ENCODE measurements at regions not wholly inside any gene's neighbourhood (a gene's known extent, or its start where the extent isn't known, plus 50 kb on each side); places are given as distances from the start of the nearest gene placed in this dataset.

GRCh38 chr2:120932881-120933280 lies 197.2 kb downstream of the GLI2 start:
- TF ChIP-seq, protein P1, sequence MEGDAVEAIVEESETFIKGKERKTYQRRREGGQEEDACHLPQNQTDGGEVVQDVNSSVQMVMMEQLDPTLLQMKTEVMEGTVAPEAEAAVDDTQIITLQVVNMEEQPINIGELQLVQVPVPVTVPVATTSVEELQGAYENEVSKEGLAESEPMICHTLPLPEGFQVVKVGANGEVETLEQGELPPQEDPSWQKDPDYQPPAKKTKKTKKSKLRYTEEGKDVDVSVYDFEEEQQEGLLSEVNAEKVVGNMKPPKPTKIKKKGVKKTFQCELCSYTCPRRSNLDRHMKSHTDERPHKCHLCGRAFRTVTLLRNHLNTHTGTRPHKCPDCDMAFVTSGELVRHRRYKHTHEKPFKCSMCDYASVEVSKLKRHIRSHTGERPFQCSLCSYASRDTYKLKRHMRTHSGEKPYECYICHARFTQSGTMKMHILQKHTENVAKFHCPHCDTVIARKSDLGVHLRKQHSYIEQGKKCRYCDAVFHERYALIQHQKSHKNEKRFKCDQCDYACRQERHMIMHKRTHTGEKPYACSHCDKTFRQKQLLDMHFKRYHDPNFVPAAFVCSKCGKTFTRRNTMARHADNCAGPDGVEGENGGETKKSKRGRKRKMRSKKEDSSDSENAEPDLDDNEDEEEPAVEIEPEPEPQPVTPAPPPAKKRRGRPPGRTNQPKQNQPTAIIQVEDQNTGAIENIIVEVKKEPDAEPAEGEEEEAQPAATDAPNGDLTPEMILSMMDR (IDR thresholded peaks at IDR 0.05; ENCODE audit: extremely low read depth, low read depth, low read length), result no peak
- Histone ChIP-seq H3K9me3 (ENCODE audit: low read depth, low read length) (no peaks in the 10 kb centered on the region), H4K20me1 (ENCODE audit: insufficient read depth, low read length) (peaks cover 5% of the 10 kb centered on the region), H3K4me2 (ENCODE audit: insufficient read depth, low read length) (no peak overlapping the region), H3K27ac (ENCODE audit: low read depth, low read length) (peak overlapping the region; percentile 77), H3K36me3 (ENCODE audit: insufficient read depth, low read length) (peaks cover 11% of the 10 kb centered on the region), H3K4me1 (ENCODE audit: insufficient read depth, low read length) (peaks cover 81% of the 10 kb centered on the region), H2AFZ (ENCODE audit: low read length) (no peak overlapping the region), H3K4me3 (ENCODE audit: insufficient read depth, low read length) (no peak overlapping the region), H3K27me3 (ENCODE audit: insufficient read depth, low read length) (no peaks in the 10 kb centered on the region), H3K79me2 (ENCODE audit: insufficient read depth, low read length) (peaks cover 39% of the 10 kb centered on the region)
- DNase-seq (ENCODE audit: insufficient read length, low spot score, missing footprints), result peak; percentile 43

DNA sequence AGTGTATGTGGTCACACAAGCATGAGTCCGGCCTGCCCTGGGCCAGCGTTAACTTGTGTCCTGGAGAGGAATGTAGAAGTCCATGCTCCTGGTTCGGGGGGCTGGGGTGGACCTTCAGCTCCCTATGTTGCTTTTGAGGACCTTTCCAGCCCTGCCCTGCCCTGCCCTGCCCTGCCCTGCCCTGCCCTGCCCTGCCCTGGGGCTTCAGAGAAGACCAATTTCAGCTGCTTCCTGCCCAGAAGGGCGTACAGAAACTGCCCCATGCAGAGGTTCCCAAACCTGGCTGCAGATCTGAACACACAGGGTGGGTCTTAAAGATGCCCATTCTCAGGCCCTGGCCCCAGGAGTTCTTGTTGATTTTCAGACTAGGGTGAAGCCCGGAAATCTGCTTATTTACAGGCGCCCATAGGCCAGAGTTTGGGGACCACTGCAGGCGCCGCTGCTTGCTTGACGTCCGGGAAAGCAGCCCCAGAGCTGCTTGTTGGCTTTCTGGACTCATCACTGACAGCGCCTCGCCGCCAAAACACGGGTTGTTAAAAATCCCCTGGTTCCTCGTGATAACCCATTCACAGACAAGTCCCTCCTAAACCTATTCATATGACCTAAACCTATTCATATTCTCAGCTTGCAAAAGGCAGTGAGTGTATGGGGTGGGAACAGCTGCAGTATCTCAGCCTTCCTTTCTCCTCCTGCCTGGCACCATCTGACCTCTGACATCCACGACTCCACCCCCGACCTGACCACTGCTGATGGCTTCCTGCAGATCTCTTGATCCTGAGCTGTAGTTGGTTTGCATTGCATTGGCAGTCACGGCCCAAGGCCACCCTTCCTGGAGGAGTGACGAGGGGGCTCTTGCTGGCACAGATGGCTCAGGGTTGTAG lies 198.3 kb downstream of the GLI2 start:
- no peak overlapping the region for H2AFZ ChIP-seq (ENCODE audit: low read length)
- H3K79me2 ChIP-seq (ENCODE audit: insufficient read depth, low read length), result peaks cover 39% of the 10 kb centered on the region
- peaks cover 92% of the 10 kb centered on the region for H3K4me1 ChIP-seq (ENCODE audit: insufficient read depth, low read length)
- H3K27ac ChIP-seq (ENCODE audit: low read depth, low read length), result peak overlapping the region; percentile 99
- H4K20me1 ChIP-seq (ENCODE audit: insufficient read depth, low read length), result peaks cover 5% of the 10 kb centered on the region
- peak overlapping the region; percentile 80 for H3K4me2 ChIP-seq (ENCODE audit: insufficient read depth, low read length)
- H3K9me3 ChIP-seq (ENCODE audit: low read depth, low read length), result no peaks in the 10 kb centered on the region
- peak; percentile 81 for DNase-seq (ENCODE audit: insufficient read length, low spot score, missing footprints)
- H3K36me3 ChIP-seq (ENCODE audit: insufficient read depth, low read length), result peaks cover 7% of the 10 kb centered on the region
- TF ChIP-seq, protein P1 (IDR thresholded peaks at IDR 0.05; ENCODE audit: extremely low read depth, low read depth, low read length), result no peak
- H3K4me3 ChIP-seq (ENCODE audit: insufficient read depth, low read length), result peak overlapping the region; percentile 15
- H3K27me3 ChIP-seq (ENCODE audit: insufficient read depth, low read length), result no peaks in the 10 kb centered on the region

DNA sequence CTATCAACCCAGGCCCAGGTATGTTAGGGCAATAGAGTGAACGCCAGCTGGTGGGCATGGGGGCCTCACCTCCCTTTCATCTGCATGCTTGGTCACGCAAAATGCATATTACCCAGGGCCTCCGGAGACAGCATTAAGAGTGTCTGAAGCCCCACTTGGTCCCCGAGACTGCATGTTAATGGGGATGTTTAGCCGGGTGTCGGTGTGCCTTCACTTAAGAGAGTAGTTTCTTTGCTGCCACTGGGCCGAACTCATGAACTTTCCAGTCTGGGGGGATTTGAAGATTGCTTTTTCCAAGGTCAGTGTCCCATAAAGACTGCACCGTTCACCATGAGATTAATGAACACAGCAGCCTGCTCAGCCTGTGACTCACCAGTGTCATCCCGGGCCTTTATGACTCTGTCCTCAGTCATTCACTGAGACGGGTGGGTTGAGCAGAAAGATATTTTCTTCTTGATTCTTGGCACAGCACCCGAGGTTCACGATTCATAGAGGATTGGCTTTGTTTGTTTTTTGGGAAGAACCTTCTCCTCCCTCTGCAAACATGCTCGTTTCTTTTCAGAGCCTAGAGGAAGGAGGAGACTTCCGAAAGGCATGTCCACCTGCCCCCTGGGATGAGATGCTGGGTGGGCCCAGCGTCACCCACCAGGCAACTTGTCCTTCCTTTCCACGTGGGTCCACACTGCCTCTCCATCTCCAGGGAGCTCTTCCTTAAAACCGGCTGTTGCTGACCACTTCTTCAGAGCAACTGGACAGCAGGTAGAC lies 199.1 kb downstream of the GLI2 start:
- Histone ChIP-seq H3K4me3 (ENCODE audit: insufficient read depth, low read length) (peak overlapping the region; percentile 51), H2AFZ (ENCODE audit: low read length) (no peak overlapping the region), H3K27me3 (ENCODE audit: insufficient read depth, low read length) (no peaks in the 10 kb centered on the region), H4K20me1 (ENCODE audit: insufficient read depth, low read length) (peaks cover 5% of the 10 kb centered on the region), H3K27ac (ENCODE audit: low read depth, low read length) (peak overlapping the region; percentile 99), H3K36me3 (ENCODE audit: insufficient read depth, low read length) (peaks cover 5% of the 10 kb centered on the region), H3K9me3 (ENCODE audit: low read depth, low read length) (no peaks in the 10 kb centered on the region), H3K4me1 (ENCODE audit: insufficient read depth, low read length) (peaks cover 95% of the 10 kb centered on the region), H3K79me2 (ENCODE audit: insufficient read depth, low read length) (peaks cover 39% of the 10 kb centered on the region), H3K4me2 (ENCODE audit: insufficient read depth, low read length) (peak overlapping the region; percentile 80)
- peak; percentile 97 for DNase-seq (ENCODE audit: insufficient read length, low spot score, missing footprints)
- TF ChIP-seq, protein P1 (IDR thresholded peaks at IDR 0.05; ENCODE audit: extremely low read depth, low read depth, low read length), result no peak

Measured in osteoblast (primary cell).